ENCODE measurements at regions not wholly inside any gene's neighbourhood (a gene's known extent, or its start where the extent isn't known, plus 50 kb on each side); places are given as distances from the start of the nearest gene placed in this dataset.
"Not testable (repeated sequence)": the region's sequence is repeated elsewhere in the genome, so short reads cannot be mapped to it uniquely, and the experiment has no call there.

DNA sequence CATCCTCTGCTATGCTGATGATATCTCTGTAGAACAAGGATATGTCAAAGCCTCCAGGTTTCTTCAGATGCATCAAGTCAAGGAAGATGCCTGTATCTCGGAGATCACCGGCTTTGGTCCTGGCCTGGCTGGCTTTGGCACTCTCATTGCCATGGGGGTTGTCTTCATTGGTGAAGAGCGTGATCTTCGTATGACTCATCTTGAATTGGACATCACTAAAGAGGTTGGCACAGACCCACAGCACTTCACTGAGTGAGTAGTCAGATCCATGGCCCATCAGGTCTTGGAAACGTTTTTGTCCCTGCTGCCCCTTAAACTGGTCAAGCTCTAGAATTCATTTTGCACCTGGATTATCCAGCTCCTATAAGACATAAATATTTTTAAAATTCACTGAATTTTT, 130.9 kb upstream of the MAMLD1 start:
- not testable (repeated sequence) for DNase-seq (ENCODE audit: low spot score)

GRCh38 chrX:150234126-150234525, 129.0 kb upstream of the MAMLD1 start:
- DNase-seq (ENCODE audit: low spot score) = no peak

GRCh38 chrX:150236327-150236726, 126.8 kb upstream of the MAMLD1 start:
- DNase-seq (ENCODE audit: low spot score) = peak; percentile 45

DNA sequence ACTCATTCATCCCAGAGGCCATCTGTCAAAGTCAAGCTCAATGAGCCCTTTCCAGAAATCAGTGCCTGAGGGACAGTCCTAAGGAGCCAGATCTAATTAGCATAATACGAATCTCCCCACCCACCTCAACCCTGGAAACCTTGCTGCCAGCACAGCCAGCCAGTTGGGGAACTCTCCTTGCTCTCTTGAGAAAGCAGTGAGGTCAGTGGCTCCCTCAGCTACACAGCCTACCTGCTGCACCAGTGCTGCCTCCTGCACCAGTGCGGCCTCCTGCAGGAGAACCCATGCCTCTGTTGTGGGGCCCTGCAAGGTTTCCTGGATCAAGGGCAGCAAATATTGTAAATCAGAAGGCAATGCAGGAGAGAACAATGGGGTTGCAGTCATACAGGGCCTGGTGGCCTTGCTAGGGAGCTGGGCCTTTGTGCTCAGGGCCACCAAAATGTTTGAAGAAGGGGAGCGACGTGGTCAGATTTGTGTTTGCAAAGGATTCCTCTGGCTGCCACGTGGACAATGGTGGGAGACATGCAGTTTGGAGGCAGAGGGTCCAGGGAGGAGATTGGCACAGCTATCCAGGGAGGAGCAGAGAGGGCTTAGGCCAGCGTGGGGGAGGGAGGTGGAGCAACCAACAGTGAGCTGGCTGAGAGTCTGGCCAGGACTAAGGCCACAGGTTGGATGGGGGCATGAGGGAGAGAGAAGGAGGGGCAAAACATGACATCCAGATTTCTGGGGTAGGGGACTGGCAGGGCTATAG, 124.3 kb upstream of the MAMLD1 start:
- DNase-seq (ENCODE audit: low spot score) = peak; percentile 82

GRCh38 chrX:150239946-150240642, 123.0 kb upstream of the MAMLD1 start:
- peak; percentile 55 for DNase-seq (ENCODE audit: low spot score)

GRCh38 chrX:150240643-150240970, 122.5 kb upstream of the MAMLD1 start:
- peak; percentile 45 for DNase-seq (ENCODE audit: low spot score)

DNA sequence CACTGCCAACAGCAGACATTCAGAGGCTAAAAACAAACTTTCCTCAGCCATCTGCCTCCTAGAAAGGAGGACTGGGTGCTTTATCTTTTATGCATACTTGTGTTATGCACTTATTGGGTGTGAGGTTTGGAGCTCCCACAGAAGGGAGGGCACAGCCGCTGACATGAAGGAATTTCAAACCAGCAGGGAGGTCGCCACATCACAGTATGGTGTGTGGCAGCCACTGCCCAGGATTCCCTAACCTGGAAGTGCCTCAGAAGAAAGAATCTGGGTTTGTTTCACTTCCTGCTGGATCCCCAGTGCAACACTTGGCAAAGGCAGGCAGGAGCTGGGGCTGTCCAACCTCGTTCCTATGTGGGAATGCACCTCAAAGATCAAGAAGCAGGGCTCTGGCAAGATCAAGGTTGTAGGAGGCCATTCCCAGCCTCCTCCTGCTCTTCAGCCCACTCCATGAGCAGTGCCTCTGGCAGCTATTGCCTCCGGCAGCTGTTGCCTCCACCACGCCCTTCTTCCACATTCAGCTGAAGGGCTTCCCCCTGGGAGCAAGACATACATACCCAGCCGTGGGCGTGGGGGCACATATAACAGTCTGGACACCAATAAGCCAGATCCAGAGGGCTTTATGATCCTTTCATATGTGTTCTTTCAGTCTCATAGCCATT, 109.0 kb upstream of the MAMLD1 start:
- no peak for DNase-seq (ENCODE audit: low spot score)

- no peak for DNase-seq (ENCODE audit: low spot score)
Observed at GRCh38 chrX:150254909-150255308, 108.2 kb upstream of the MAMLD1 start.

DNA sequence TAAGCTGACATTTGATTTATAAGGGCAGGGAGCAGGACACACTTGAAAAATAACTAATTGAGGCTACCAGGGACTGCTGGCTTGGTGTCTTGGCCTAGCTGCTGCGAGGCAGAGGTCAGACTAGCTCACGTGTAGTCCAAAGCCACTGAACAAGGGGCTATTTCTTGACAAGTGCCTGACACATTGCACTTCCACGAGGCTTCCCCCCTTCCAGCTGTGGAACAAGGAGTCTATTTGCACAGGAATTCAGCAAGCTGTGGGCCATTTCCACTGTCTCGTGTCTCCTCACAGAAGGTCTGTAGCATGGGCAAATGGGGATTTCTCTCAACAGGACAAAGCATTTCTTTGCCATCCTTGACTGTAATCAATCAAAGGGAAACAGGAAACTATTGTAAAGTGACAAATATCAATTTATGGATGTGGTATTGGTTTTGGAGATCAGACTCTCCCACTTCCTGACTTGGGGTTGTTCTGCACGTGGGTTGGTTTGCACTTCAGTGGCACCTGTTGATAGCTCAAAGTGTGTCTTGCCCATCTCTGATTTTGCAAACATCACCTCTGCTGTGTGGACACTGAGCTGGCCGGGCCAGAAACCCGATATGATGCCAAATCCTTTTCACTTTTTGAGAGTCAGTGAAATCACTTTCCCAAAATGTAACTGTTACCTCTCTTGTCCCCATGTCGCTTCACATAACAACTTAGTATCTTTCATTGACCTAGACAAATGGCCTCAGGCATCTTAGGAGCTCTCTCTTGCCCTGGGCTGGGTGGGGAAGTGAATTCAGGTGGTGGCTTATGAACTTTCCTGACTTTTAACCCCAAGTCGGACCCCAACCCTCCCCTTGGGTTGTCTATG, 107.4 kb upstream of the MAMLD1 start:
- DNase-seq (ENCODE audit: low spot score) = no peak

- DNase-seq (ENCODE audit: low spot score) = no peak
Observed at GRCh38 chrX:150256297-150256650, 106.8 kb upstream of the MAMLD1 start.

GRCh38 chrX:150257353-150258175, 105.6 kb upstream of the MAMLD1 start:
- no peak for DNase-seq (ENCODE audit: low spot score)

GRCh38 chrX:150258176-150258425, 105.0 kb upstream of the MAMLD1 start:
- DNase-seq (ENCODE audit: low spot score) = no peak

- no peak for DNase-seq (ENCODE audit: low spot score)
Observed at GRCh38 chrX:150258463-150259430, 104.4 kb upstream of the MAMLD1 start.

- no peak for DNase-seq (ENCODE audit: low spot score)
Observed at GRCh38 chrX:150262456-150262855, 100.7 kb upstream of the MAMLD1 start.

GRCh38 chrX:150268839-150269355, 94.2 kb upstream of the MAMLD1 start:
- DNase-seq (ENCODE audit: low spot score) = no peak

GRCh38 chrX:150269605-150270254, 93.4 kb upstream of the MAMLD1 start:
- DNase-seq (ENCODE audit: low spot score) = no peak

DNA sequence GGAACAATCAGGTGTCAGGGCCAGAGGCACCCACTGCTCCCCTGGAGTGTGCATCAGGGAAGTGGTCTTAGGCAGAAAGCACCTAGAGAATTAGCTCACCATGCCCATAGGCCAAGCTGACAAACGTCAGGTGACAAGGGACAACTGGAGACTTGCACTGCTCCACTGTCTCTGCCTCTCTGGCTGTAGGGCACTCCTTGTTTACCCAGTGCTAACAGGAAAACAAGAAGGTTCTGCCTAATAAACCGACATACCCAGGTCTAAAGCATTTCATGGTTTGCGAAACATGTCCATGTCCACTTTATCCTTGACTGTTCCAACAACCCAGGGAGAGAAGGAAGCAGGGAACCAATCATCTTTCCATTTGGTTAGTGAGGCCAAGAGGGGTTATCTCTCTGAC, 92.5 kb upstream of the MAMLD1 start:
- no peak for DNase-seq (ENCODE audit: low spot score)

DNA sequence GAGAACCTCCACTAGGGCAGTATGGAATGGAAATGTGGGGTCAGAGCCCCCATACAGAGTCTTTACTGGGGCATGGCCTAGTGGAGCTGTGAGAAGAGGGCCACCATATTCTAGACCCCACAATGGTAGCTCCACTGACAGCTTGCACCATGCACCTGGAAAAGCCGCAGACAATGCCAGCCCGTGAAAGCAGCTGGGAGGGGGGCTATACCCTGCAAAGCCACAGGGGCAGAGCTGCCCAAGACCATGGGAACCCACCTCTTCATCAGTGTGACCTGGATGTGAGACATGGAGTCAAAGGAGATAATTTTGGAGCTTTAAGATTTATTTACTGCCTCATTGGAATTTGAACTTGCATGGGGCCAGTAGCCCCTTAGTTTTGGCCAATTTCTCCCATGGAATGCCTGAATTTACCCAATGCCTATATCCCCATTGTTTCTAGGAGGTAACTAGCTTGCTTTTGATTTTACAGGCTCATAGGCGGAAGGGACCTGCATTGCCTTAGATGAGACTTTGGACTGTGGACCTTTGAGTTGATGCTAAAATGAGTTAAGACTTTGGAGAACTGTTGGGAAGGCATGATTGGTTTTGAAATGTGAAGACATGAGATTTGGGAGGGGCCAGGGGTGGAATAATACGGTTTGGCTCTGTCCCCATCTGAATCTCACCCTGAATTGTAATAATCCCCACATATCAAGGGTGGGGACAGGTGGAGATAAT, 89.4 kb upstream of the MAMLD1 start:
- not testable (repeated sequence) for DNase-seq (ENCODE audit: low spot score)
